Pons (tissue), 1 donor: ENCODE measurements at regions not wholly inside any gene's neighbourhood (a gene's known extent, or its start where the extent isn't known, plus 50 kb on each side); places are given as distances from the start of the nearest gene placed in this dataset.

Source experiments
- DNase-seq: peaks from one replicate; pipeline ENCODE4 v3.0.0-alpha.2; 2016; ENCODE audit warnings: low spot score

DNA sequence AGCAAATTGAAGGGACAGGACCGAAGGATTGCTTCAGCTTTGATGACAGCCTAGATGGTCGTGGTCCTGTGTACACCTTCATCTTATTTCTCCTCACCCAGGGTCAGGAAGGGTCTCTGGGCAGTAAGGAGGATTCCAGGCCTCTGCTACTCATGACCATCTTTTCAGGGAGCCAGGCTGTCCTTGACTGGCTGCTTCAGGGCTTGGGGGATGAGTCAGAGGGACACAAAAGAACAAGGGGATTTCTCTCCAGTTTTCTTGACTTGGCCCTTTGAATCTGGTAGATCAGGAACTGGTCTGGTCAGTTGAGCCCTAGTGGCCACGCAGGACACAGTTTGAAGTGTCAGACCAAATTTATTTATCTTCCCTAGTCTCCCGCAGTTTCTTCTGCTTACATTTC lies 402.1 kb upstream of the CHD6 start:
- no peak for DNase-seq

DNA sequence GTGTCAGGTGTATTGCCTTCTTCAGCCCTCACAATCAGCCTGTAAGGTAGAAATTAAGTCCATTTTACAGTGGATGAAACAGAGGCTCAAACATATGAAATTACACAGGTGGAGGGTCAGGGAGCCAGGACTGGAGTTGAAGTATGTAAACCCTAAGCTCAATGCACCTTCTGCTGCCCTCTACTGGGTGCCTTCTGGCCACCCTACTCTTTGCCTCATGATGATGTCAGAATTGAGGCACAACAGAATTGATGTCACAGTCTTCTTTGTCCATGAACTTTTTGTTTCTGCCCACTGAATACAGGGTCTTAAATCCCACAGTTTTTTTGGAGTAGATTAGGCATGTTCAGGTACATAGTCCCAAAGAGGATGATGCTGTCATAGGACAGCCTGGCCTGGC lies 400.8 kb upstream of the CHD6 start:
- DNase-seq = no peak

DNA sequence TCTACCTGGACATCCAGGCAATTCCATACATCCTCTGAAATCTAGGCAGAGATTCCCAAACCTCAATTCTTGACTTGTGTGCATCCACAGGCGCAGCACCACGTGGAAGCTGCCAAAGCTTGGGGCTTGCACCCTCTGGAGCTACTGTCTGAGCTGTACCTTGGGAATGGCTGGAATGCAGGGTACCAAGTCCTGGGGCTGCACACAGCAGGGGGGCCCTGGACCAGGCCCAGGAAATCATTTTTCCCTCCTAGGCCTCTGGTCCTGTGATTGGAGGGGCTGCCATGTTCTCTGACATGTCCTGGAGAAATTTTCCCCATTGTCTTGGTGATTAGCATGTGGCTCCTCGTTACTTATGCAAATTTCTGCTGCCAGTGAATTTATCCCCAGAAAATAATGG lies 391.9 kb upstream of the CHD6 start:
- no peak for DNase-seq

DNA sequence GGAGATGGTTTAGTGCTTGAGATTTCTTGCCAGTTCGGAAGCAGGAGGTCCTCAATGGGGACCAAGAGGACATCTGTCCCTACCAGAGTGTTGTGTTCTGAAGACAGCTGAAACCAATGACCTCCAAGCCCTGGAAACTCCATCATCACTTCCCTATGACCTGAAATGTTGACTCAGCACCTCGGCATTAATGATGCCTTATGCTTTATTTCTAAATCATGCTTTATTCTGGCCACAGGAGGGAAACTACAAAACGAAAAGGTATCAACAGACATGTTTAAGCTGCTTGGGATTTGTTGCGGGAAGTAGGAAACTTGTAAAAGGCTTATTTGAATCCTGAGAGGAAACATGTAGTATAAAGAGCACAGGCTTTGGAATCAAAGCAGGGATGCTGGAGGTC lies 389.1 kb upstream of the CHD6 start:
- no peak for DNase-seq

DNA sequence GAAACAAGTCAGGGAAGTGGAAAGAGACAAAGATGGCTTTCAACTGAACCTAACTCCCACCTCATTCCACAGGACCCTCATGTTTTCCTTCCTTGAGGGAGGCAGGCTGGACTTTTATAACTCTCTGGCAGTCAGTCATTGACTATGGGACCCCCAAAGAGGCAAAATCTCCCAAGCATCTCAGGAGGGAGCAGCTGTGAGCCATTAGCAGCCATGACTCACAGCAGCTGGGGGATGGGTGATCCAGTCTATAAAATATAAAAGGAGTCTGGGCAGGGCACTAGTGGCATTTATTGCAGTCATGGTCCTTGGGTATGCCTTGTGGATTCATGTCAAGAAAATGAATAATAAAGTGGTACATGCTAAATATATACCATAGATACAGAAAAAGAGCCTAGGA lies 387.0 kb upstream of the CHD6 start:
- DNase-seq = no peak

DNA sequence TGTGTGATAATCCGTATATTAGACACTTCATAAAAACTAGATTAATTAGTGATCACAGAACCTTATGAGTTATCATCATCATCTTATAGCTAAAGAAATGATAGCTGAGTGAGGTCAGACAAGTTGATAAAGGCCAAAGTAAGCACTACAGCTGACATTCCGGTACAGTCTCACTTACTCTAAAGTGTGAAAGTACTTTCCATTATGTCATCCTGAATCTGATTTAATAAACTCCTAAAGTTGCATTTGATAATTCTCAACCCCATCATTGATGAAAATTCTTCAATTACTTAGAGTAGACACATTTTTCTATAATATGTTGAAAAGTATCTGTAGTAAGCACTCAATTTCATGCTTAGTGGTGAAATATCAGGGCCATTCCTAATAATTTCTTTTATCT lies 385.2 kb upstream of the CHD6 start:
- DNase-seq = no peak

DNA sequence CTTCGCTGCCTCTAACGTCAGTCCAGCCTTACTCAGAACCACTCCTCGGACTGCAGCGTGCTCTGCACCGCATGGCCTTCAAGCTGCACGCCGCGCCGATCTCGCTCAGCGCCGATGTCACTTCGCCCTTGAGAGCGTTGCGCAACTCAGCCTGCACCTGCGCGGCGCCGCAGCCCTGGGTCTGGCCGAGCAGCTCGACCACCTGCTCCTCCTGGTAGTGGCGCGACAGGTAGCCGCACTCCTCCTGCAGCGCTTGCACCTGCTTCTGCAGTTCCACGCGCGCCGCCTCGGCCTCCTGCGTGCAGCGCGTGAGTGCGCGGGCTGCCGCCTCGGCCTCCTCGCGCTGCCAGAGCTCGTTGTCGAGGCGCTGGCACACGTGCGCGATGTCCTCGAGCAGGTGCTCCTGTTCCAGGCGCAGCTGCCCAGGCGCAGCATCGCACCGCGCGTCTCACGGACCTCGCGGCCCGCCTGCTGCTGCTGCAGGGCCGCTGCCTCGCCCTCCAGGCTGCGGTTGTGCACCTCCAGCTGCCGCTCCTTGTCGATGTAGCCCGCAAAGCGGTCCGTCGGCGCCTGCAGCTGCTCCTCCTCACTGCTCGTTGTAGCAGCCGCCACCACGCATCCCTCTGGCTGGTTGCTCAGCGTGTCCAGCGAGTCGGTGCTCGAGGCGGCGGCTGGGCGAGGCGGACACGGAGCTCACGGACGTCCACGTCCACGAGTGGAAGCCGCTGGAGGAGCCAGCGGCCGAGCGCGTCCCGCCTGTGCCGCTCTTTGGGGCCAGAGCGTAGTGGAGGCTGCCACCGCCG lies 380.6 kb upstream of the CHD6 start:
- no peak for DNase-seq

DNA sequence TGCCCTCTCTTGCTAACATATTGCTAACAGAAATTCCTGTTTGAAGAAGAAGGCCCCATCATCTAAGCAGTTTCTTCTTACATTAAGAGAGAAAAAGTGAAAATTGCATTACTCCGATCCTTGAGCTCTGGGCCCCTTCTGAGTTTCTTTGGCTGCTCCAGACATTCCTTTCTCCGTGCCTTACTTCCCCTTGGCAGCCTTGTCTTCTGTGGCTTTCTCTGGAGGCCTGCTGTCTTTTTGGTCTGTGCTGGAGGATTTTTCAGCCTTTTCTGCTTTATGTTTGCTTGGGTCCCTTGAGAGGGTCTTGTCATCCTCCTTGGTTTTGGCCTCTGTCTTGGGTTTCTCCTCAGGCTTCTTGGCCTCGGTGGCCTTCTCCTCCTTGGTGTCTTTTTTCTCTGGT lies 378.8 kb upstream of the CHD6 start:
- no peak for DNase-seq

DNA sequence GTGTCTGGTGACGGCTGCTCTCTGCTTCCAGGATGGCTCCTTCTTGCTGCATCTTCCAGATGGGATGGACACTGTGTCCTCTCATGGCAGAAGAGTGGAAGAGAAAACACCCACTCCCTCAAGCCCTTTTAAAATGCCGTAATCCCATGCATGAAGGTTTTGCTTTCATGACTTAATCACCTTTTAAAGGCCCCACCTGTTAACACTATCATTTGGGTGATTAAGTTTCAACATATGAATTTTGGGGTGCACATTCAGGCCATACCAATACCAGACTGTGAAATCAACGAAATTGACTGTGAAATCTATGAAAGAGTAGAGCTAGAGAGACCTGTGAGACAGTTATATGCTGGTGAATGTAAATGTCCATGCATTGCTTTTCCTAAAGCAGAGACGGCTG lies 374.3 kb upstream of the CHD6 start:
- DNase-seq = no peak

DNA sequence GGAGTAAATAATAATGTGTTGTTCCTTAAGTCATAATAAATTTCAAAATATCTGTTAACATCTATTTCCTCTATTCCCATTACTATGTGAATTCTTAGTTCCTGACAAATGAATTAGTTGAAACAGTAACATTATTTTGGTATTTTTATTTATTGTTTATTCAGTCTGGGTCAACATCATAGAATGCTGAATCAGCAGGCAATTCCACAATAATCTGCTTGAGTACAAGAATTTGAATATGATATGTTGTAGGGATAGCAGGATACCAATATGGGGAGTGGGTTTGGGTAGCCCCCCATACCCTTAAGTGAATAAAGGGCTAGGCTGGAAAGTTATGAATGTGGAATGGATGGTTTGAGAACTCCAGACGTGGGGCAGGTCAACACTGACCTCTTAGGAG lies 373.2 kb upstream of the CHD6 start:
- no peak for DNase-seq

DNA sequence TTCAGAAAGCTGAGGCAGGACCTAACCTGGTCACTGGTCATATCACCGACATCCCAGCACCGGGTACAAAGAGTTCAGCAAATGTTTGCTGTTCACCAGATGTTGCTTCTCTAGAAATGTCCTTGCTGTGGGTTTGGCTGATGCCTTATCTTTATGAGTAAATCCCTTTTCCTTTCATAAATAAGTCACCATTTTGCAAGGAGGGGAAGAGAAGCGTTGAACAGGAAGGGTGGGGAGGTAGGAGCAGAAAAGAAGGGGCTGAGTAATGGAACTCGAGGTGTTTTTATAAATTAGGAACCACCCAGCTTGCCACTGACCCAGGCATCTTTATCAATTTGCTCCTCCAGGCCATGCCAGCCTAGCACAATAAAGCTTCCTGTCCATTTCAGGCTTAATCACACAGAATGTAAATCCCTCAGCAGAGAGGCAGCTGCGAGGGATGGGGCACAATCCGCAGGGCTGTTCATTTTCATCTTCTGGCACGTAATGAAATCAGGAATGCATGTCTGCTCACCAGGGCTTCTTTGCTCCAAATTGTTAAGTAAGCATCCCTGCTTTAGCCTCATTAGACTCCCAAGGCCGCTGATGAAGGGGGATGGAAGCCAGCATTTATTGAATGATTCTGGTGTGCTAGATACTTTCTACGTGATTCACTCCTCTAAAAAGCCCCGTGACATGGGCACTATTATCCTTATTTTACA lies 371.9 kb upstream of the CHD6 start:
- DNase-seq = no peak

DNA sequence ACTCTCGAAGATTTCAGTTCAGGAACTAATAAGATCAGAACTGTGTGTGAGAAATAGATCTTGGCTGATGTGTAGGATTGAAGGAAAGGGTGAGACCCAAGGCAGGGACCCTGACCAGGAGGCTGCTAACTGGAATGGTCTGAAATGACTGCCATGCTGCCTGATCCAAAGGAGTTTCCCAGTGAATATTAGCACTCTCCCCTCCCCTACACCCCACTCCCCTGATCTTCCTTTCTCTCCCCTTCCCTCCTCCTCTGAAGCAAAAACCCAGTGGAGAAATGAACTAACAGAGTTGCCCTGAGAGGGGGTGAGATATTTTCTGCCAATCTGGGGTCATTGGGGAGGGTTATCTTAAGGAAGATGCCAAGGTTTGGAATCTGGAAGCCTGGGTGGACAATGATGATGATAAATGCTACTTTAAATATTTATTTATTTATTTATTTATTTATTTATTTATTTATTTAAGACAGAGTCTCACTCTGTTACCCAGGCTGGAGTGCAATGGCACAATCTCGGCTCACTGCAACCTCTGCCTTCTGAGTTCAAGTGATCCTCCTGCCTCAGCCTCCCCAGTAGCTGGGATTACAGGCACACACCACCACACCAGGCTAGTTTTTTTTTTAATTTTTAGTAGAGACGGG lies 371.0 kb upstream of the CHD6 start:
- no peak for DNase-seq

DNA sequence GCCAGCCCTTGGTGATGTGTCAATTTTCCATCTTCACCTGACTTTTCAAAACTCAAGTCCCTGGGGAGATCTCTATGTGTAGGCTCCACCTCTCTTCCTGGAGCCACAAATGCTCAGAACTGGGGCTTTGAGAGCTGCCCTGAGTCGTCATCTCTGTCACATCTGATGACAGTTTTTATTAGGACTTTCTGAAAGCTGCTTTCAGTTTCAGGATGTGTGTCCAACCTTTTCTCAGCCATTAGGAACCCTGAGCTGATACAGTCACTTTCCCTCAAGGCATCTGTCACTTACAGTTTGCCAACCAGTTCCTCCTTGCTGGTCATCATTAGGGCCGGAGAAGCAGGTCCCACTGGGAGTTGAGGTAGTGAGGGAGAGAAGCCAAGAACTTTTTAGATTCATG lies 365.9 kb upstream of the CHD6 start:
- DNase-seq = no peak

DNA sequence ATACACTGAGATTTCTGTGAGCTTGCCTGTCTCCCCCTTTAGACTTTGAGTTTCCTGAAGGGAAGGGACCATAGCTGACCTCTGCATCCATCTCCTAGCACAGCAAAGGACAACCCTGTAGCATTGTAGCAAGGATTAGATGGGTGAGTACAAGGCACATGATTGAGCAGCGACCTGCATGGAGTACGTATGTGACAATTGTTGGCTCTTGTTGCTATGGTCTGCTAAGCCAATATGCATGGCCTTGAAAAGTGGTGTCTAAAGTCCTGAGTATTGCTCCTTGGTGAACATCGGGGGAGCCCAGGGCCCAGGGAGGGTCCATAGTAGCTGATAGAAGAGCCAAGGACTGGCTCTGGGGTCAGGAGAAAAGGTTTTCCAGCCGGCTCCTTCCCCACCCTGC lies 365.0 kb upstream of the CHD6 start:
- DNase-seq = no peak

DNA sequence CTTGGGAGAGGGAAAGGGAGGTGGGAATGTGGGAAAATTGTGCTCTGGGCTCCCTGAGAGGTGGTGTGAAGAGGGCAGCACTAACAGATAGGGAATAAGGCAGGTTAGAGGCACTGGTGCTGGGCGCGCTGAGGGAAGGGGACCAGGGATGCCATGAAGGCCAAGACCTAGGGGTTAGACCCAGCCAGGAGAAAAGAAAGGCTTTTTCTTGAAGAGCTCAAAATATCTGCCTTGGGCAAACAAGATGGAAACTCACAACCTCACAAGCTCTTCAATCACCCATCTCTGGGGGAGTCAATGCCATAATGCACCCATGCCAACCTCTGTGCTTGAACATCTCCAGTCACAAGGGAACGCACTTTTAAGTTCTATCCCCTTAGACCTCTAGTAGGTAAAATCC lies 363.6 kb upstream of the CHD6 start:
- DNase-seq = no peak

DNA sequence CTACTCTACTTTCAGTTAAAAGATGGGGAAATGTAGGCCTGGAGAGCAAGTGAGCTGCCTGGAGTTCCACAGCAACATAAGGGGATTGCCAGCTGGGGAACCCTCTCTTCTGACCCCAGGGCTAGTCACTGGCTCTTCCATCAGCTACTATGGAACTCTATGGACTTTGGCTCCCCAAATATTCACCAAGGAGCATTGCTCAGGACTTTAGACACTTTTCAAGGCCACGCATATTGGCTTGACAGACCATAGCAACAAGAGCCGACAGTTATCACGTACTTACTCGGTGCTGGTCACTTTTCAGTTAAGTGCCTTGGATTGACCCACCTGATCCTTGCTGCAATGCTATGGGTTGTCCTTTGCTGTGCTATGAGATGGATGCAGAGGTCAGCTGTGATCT lies 360.7 kb upstream of the CHD6 start:
- no peak for DNase-seq

DNA sequence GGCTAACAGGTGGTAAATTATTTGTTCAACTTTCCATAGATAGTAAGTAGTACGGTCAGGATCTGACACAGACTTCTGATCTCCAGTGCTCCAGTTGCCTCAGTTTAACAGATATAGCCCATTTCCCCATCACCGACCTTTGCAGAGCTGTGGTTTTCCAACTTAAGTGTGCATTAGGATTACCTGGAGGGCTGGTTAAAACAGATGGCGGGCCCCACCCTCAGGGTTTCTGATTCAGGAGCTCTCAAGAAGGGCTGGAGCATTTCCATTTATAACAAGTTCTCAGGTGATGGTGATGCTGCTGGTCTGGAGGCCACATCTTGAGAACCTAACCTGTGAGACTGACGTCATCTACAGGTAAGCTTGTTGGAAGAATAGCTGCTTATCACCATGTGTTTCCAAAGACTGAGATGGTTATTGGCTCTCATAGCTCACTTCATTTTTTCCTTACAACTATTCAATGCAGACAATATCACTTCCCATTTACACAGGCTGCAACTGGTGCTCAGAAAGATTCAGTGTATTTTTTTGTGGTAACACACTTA lies 360.1 kb upstream of the CHD6 start:
- DNase-seq = no peak

DNA sequence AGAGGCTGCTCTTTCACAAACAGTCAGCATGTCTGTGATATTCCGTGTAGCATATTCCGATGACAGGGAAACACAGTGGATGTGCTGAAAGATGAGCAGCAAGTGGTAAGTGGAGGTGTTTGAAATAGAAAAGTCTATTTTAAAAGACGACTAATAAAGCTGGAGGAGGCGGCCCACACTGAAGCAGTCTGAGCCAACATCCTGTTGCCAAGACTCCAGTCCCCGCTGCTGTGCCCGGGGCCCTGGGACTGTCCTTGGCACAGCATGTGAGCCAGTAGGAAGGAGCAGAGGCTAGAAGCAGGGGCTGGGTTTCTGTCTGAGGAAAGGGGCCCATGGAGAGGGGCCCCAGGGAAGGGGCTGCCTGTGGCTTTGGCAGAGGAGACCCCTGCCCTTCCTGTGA lies 351.5 kb upstream of the CHD6 start:
- no peak for DNase-seq

DNA sequence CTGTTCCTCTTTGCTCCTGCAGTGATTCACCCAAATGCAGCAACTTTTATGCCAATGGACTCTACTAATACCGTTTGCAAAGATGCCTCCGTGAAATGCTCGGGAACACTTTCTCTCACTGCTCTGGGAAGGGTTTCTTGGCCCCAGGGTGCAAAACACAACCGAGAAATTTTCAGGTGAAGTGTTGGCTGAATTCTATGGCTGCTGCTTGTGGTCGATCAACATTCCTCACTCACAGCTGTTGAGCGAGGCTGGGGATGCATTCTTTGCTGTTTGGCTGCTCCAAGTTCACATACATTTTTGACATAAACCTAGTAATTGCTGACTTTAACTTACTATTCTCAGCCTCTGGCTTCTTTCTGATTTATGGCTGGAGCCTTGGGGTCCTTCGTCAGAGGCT lies 342.0 kb upstream of the CHD6 start:
- no peak for DNase-seq

DNA sequence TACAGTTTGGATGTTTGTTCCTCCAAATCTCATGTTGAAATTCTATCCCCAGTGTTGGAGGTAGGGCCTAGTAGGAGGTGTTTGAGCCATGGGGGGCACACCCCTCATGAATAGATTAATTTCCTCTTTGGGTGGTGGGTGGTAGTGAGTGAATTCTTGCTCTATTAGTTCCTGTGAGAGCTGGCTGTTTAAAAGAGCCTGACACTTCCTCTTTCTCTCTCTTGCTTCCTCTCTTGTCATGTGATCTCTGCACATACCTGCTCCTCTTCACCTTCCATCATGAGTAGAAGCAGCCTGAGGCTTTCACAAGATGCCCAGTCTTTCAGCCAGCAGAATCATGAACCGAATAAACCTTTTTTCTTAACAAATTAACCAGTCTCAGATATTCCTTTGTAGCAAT lies 340.2 kb upstream of the CHD6 start:
- no peak for DNase-seq

DNA sequence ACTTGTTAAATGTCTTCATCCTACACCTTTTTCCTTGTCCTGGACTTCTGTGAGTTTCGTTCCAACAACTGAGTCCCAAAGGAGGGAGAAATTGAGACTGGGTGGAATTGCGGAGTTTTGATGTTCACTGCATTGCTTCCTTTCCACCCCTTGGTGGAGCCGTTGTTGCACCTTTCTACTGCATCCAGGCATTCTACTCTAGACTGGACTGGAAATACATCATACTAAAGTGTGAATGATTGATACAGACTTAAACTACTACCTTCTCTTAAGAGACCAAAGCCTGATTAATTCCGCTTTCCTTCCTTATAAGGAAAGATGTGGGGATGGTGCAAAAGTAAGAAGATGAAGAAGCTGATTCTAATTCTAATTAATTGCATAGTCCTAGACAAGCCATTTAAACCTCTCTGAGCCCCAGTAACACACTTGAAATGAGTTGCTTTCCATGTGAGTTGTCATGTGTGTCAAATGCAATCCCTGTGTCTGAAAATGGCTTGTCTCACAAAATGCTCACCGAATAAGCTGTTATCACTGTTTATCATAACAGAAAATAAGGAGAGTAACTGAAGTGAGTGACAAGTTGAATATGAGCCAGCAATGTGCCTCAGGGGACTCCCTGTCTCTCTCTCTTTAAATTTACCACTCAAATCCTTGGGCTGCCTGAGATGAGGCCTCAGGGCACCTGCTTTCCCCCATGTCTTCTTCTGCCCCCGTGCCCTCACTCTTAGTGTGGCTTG lies 338.3 kb upstream of the CHD6 start:
- DNase-seq = peak; percentile 9

DNA sequence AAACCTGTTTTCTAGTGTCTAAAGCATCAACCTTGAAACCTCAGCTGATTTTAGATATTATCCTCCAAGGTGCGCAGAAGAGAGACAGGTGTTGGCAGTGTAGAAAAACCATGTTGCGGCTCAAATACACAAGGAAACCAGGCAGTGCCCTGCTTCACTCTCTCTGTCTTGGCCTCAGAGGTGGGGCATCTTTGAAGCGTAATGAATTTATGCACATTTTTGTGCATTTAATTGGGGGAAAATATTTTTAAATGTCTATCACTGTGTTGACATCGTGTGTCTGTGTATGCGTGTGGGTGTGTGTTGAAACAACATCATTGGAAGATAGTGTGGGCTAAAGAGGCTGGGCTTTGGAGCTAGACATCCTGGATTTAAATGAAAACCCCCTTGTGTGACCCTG lies 334.0 kb upstream of the CHD6 start:
- DNase-seq = no peak
